ENCODE measurements at regions not wholly inside any gene's neighbourhood (a gene's known extent, or its start where the extent isn't known, plus 50 kb on each side); places are given as distances from the start of the nearest gene placed in this dataset.

- Histone ChIP-seq H4K20me1 (ENCODE audit: insufficient read depth, poor library complexity, severe bottlenecking) (no peaks in the 10 kb centered on the region), H3K4me1 (ENCODE audit: insufficient read depth) (no peaks in the 10 kb centered on the region), H3K27me3 (no peaks in the 10 kb centered on the region), H3K36me3 (replicated peaks; ENCODE audit: insufficient read depth, low read depth) (no peaks in the 10 kb centered on the region), H3K4me3 (no peak overlapping the region), H2AFZ (no peak overlapping the region), H3K27ac (no peak overlapping the region), H3K9me3 (ENCODE audit: low read depth) (no peaks in the 10 kb centered on the region), H3K9me2 (replicated peaks; ENCODE audit: insufficient read depth) (no peaks in the 10 kb centered on the region), H3K79me2 (no peaks in the 10 kb centered on the region), H3K4me2 (no peak overlapping the region)
- 85% methylated on average over 7 of the region's 7 CpGs for WGBS (ENCODE audit: low lambda C conversion rate, missing lambda C conversion rate)
- no peak for TF ChIP-seq CTCF (IDR thresholded peaks at IDR 0.05; ENCODE audit: poor library complexity)
- no peak for TF ChIP-seq EZH2 (IDR thresholded peaks at IDR 0.05; ENCODE audit: borderline replicate concordance)
- DNase-seq (ENCODE audit: low spot score), result no peak
These were observed 142.9 kb upstream of the ZBED5 start for GRCh38 chr11:11000579-11001283.

GRCh38 chr11:10998674-10999073 lies 140.8 kb upstream of the ZBED5 start:
- H3K36me3 ChIP-seq (replicated peaks; ENCODE audit: insufficient read depth, low read depth), result no peaks in the 10 kb centered on the region
- no peaks in the 10 kb centered on the region for H4K20me1 ChIP-seq (ENCODE audit: insufficient read depth, poor library complexity, severe bottlenecking)
- H3K9me3 ChIP-seq (ENCODE audit: low read depth), result no peaks in the 10 kb centered on the region
- H3K79me2 ChIP-seq, result no peaks in the 10 kb centered on the region
- no peak overlapping the region for H3K4me2 ChIP-seq
- no peak for DNase-seq (ENCODE audit: low spot score)
- H3K4me1 ChIP-seq (ENCODE audit: insufficient read depth), result no peaks in the 10 kb centered on the region
- whole genome bisulfite sequencing (ENCODE audit: low lambda C conversion rate, missing lambda C conversion rate), result 79% methylated on average over 5 of the region's 5 CpGs
- TF ChIP-seq EZH2 (IDR thresholded peaks at IDR 0.05; ENCODE audit: borderline replicate concordance), result no peak
- TF ChIP-seq EZH2phosphoT487 (IDR thresholded peaks at IDR 0.05; ENCODE audit: low read depth, severe bottlenecking, unreplicated experiment), result no peak
- no peak for TF ChIP-seq CTCF (IDR thresholded peaks at IDR 0.05; ENCODE audit: poor library complexity)
- no peaks in the 10 kb centered on the region for H3K9me2 ChIP-seq (replicated peaks; ENCODE audit: insufficient read depth)
- no peak overlapping the region for H2AFZ ChIP-seq
- no peak overlapping the region for H3K4me3 ChIP-seq
- H3K27me3 ChIP-seq, result no peaks in the 10 kb centered on the region
- H3K27ac ChIP-seq, result no peak overlapping the region

GRCh38 chr11:10996678-10997077 lies 138.8 kb upstream of the ZBED5 start:
- no peaks in the 10 kb centered on the region for H3K9me2 ChIP-seq (replicated peaks; ENCODE audit: insufficient read depth)
- no peak overlapping the region for H3K4me3 ChIP-seq
- DNase-seq (ENCODE audit: low spot score), result no peak
- H3K9me3 ChIP-seq (ENCODE audit: low read depth), result no peaks in the 10 kb centered on the region
- no peak overlapping the region for H3K4me2 ChIP-seq
- no peak overlapping the region for H3K27ac ChIP-seq
- no peaks in the 10 kb centered on the region for H3K27me3 ChIP-seq
- H4K20me1 ChIP-seq (ENCODE audit: insufficient read depth, poor library complexity, severe bottlenecking), result no peaks in the 10 kb centered on the region
- H3K4me1 ChIP-seq (ENCODE audit: insufficient read depth), result no peaks in the 10 kb centered on the region
- H2AFZ ChIP-seq, result no peak overlapping the region
- TF ChIP-seq EZH2 (IDR thresholded peaks at IDR 0.05; ENCODE audit: borderline replicate concordance) (no peak), EZH2phosphoT487 (IDR thresholded peaks at IDR 0.05; ENCODE audit: low read depth, severe bottlenecking, unreplicated experiment) (no peak), CTCF (IDR thresholded peaks at IDR 0.05; ENCODE audit: poor library complexity) (no peak)
- 88% methylated on average over 1 of the region's 1 CpG for WGBS (ENCODE audit: low lambda C conversion rate, missing lambda C conversion rate)
- H3K36me3 ChIP-seq (replicated peaks; ENCODE audit: insufficient read depth, low read depth), result no peaks in the 10 kb centered on the region
- H3K79me2 ChIP-seq, result no peaks in the 10 kb centered on the region

Data from hepatocyte (in vitro differentiated cells).